Bronchial epithelial cell (primary cell): ENCODE measurements at regions not wholly inside any gene's neighbourhood (a gene's known extent, or its start where the extent isn't known, plus 50 kb on each side); places are given as distances from the start of the nearest gene placed in this dataset.

Experiments
- DNase-seq: peaks from one replicate; pipeline ENCODE4 v3.0.0-alpha.2; 2010; ENCODE audit warnings: low read depth
- FAIRE-seq: peaks from 2 replicates; lab custom pipeline; 2011; peaks lifted over from hg19 to GRCh38; lab: Jason Lieb, UNC
- H3K27me3 ChIP-seq: 2 replicates; pipeline ENCODE4 v1.5.1; 2011; ENCODE audit warnings: low read length; ENCODE audit not compliant: control insufficient read depth, insufficient read depth
- H3K36me3 ChIP-seq: 2 replicates; pipeline ENCODE4 v1.5.1; 2011; ENCODE audit warnings: low read length; ENCODE audit not compliant: control insufficient read depth, insufficient read depth
- H3K4me3 ChIP-seq: 2 replicates; pipeline ENCODE4 v1.5.1; 2011; ENCODE audit warnings: mild to moderate bottlenecking, low read depth, low read length, control low read depth
- CTCF ChIP-seq: IDR thresholded peaks from 2 replicates; pipeline ENCODE4 v1.5.1; 2011; ENCODE audit warnings: mild to moderate bottlenecking, moderate library complexity, low read length, control low read depth, inconsistent platforms; ENCODE audit not compliant: insufficient read depth, severe bottlenecking

GRCh38 chr6:81812401-81812800 is 59.9 kb upstream of the TENT5A start:
- no peak for FAIRE-seq
- TF ChIP-seq CTCF: no peak
- H3K36me3 ChIP-seq: no peaks in the 10 kb centered on the region
- H3K27me3 ChIP-seq: no peaks in the 10 kb centered on the region
- no peak overlapping the region for H3K4me3 ChIP-seq
- no peak for DNase-seq

DNA sequence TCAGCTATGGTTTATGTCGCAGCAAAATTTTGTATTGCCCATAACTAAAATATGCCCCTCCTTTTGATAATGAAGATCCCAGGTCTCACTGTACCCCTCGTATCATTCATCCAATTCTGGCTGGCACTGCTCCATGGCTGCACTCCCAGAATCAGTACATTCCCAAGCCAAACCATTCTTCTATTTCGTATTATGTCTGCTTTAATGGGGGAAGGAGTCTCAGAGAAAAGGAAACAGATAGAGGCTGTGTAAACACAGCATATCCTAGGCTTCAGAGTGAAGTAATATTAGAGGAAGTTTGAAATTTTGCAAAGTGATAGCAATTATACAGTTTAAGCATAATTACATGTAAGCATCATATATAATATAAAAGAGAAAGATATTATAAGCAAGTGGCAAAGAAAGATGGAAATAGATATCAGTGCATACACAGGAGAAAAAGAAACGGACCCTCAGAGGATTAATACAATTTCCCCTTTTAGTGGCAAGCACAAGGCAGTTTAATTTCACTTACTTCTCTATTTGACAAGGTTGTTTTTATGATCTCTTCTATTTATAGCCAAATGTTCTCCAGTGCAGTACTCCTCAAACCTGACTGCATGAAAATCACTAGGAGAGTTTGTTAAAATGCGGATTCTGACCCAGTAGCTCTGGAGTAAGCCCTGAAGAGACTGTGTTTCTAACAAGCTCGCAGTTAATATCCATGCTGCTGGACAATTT is 56.5 kb upstream of the TENT5A start:
- H3K36me3 ChIP-seq: no peaks in the 10 kb centered on the region
- DNase-seq (no peak), FAIRE-seq (no peak)
- H3K27me3 ChIP-seq: no peaks in the 10 kb centered on the region
- H3K4me3 ChIP-seq: no peak overlapping the region
- no peak for TF ChIP-seq CTCF

DNA sequence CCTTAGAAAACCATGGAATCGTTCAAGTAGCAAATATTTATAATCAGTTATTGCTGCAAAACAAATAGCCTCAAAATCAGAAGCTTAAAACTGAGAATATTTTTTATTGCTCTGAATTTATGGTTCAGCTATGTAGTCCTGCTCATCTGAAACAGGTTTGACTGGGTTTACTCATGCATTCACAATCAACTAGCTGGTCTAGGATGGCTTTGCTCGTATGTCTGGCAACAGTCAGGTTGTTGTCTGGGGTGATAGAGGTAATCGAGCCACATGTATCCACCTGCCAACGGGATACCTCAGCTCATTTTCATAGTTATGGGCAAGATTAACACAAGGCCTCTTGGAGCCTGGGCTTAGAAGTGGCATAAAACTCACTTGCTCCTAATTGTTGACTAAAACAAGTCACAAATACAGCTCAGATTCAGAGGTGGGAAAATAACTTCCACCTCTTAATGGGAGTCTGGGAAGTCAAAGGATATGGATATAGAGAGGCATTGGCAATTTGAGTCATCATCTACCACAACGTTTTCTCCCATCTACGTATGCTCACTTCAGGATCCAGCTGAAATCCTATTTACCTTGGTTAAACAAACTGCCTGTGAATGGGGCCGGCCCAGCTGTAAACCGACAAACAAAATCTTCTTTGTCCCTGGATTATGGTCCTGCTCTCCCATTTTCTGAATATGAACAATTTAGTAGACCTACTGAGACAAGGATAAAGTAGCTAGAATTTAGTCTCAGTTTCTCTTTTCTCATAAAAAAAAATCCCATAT is 54.5 kb upstream of the TENT5A start:
- Histone ChIP-seq H3K4me3 (no peak overlapping the region), H3K27me3 (no peaks in the 10 kb centered on the region), H3K36me3 (no peaks in the 10 kb centered on the region)
- TF ChIP-seq CTCF: no peak
- DNase-seq: peak; percentile 82
- FAIRE-seq: no peak

DNA sequence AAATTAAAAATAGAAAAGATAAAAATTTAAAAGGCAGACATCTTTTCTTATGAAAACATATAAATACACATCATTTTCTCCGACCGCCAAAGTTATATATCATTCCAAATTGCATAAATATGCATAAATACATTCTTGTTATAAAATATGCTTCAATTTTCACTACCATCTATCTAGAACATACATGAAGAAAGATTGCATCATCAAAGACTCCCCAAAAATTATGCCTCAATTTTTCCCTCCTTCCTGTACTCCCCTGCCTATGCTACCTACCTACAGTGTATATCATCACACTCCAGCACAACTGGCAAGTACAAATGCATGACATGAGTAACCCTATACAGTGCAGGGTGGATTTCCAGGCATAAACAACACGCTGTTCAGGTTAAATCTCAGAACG is 49.9 kb upstream of the TENT5A start:
- Histone ChIP-seq H3K36me3 (no peaks in the 10 kb centered on the region), H3K27me3 (no peaks in the 10 kb centered on the region), H3K4me3 (no peak overlapping the region)
- FAIRE-seq (no peak), DNase-seq (no peak)
- no peak for TF ChIP-seq CTCF
